ENCODE measurements at regions not wholly inside any gene's neighbourhood (a gene's known extent, or its start where the extent isn't known, plus 50 kb on each side); places are given as distances from the start of the nearest gene placed in this dataset.

GRCh38 chr5:73290242-73290641 is 117.2 kb downstream of the TMEM174 start:
- TF ChIP-seq USF1 (IDR thresholded peaks at IDR 0.05) (no peak), RAD21 (IDR thresholded peaks at IDR 0.05; ENCODE audit: low read depth) (no peak)

Measured in Ishikawa (cell line).